GM19438 (cell line): ENCODE measurements at regions not wholly inside any gene's neighbourhood (a gene's known extent, or its start where the extent isn't known, plus 50 kb on each side); places are given as distances from the start of the nearest gene placed in this dataset.
"Not testable (repeated sequence)": the region's sequence is repeated elsewhere in the genome, so short reads cannot be mapped to it uniquely, and the experiment has no call there.

Source experiments
- ATAC-seq: cut with Tn5 transposase; IDR thresholded peaks from one replicate; pipeline ENCODE4 v1.9.1; 2021; ENCODE audit warnings: low read depth; ENCODE audit not compliant: unreplicated experiment

GRCh38 chr2:22360735-22361374 lies 1024.1 kb upstream of the KLHL29 start:
- ATAC-seq = no peak

GRCh38 chr2:22361571-22361970 lies 1023.4 kb upstream of the KLHL29 start:
- ATAC-seq = no peak

DNA sequence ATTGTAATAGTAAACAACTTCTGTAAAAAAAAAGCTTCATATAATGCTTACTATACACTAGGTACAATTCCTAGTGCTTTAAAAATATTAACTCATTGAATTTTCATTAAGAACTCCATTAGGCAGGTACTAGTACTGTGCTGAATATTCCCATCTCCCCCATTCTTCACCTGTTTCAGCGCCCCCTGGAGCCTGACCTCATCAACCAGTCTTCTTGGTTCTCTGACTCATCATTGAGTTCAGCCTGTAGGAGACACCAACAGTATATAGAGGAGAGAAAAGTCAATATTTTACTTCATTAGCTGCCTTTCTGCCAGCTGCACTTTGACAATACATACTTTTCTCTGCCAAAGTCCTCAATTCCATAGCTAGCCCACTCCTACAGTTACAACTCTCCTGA lies 1009.9 kb upstream of the KLHL29 start:
- no peak for ATAC-seq

GRCh38 chr2:22377268-22377667 lies 1007.7 kb upstream of the KLHL29 start:
- no peak for ATAC-seq

DNA sequence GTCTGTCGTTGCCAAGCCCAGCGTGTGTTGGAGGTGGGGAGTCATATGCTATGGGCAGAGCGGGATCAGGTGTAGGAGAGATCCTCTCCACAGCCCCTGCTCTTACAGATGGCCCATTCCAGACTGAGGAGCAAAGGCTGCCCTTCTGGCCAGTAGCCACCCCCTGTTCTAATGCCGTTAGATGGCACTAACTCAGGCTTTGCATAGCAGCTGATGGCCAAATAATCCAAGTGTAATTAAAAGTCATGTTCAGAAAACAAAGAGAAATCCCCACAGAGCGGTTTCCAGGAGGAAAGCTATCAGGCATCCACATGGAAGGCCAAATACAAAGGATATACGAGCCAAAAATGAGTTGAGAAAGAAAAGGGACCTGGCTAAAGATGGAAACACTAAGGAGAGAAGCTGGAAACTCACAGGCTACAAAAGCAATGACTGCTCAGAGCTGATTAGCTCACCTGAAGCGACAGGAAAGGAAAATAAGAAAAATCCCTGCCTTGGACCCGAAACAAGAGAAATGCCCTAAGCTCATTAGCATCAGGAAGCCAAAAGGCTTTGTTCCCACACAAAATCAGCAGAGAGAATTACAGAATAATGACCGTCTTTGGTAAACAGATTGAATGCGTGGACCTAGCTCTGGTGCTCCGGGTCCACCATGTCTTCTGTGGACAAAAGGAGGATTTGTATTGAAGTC lies 1002.4 kb upstream of the KLHL29 start:
- no peak for ATAC-seq

DNA sequence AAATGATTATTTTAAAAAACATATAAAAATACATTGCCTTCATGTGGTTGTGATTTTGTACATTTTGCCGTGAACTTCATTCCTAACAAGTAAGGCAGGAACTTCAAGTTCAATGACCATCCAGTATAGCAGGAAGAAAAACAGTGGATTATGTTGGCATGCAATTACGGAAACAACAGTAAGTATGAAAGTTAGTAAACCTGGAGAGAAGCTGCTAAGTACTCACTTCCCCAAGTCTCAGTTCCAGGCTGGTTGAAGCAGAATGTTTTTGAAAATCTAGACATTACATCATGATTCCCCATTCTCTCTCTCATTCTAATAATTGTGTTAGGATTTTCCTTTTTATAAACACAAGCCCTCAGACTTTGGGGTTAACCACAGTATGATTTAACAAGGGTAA lies 987.1 kb upstream of the KLHL29 start:
- no peak for ATAC-seq

GRCh38 chr2:22403748-22404147 lies 981.2 kb upstream of the KLHL29 start:
- no peak for ATAC-seq

- ATAC-seq = no peak
These were observed 978.4 kb upstream of the KLHL29 start for GRCh38 chr2:22406625-22407024.

- no peak for ATAC-seq
These were observed 964.9 kb upstream of the KLHL29 start for GRCh38 chr2:22420076-22420475.

GRCh38 chr2:22442051-22442450 lies 942.9 kb upstream of the KLHL29 start:
- ATAC-seq = no peak

GRCh38 chr2:22444281-22444680 lies 940.7 kb upstream of the KLHL29 start:
- no peak for ATAC-seq

- no peak for ATAC-seq
These were observed 935.3 kb upstream of the KLHL29 start for GRCh38 chr2:22449696-22450095.

DNA sequence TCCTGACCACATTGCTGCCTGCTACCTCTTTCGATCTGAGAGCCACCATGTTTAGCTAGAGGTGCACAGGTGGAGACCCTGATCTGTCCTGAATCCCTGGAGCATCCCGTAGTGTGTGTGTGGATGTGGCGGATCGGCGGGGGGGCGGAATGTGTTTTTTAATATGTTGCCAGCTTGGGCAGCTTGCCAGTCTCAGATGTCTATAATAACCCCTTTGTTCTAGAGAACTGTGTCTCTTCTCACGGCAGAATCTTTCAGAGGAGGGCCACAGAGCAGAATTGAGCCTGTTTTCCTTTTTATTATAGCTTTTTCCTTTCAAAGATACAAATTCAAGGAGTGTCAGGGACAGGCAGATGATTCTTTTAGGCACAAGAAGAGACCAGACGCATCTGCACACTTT lies 934.1 kb upstream of the KLHL29 start:
- no peak for ATAC-seq

DNA sequence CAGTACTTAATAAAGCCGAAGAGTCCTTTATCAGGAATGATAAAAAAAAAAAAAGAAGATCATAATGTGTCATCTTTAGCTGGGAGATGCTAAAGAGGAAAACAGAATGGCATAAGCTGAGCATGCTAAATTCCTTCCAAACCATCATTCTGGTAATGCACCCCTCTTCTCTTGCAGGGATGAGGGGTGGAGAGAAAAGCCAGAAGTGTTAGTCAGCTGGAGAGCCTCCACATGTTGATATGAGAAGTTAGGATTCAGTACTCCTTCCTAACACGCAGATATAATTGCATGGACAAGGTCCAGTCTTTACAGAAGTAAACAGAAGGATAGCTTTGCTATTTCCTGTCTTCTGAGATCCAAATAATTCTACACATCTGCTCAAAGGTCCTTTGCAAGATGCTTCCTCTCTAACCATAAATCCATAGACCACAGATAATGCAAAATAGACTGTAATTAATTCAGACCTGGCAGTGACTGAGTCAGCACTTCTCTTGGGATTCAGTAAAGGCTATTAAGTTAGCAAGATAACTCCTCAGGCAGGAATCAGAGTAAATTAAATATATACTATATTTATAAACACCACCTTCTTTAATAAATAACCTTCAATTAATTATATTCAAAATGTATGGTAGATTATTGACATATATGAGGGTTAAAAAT lies 930.0 kb upstream of the KLHL29 start:
- ATAC-seq = no peak

DNA sequence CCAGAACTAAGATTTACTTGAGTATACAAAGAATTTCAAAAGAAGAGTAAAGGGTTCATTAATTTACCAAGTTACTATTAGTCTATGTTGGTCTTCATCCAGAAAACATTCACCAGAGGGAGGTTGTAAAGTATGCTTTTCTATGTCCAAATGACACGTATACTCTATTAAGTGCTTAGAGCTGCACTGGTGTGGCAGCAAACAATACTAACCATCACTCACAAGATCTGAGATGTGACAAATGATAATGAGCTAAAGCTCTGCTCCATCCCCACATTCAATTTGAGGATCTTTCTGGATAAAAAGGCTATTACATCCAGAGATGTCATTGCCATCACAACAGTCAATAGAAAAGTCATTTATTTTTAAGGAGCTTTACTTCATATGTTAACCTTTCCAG lies 926.5 kb upstream of the KLHL29 start:
- no peak for ATAC-seq

DNA sequence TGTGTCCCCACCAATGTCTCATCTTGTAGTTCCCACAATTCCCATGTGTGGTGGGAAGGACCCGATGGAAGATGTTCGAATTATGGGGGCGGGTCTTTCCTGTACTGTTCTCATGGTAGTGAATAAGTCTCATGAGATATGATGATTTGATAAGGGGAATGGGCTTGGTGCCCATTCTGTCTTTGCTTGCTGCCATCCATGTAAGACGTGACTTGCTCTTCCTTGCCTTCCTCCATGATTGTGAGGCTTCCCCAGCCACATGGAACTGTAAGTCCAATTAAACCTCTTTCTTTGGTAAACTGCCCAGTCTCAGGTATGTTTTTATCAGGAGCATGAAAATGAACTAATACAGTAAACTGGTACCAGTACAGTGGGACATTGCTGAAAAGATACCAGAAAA lies 909.9 kb upstream of the KLHL29 start:
- ATAC-seq = not testable (repeated sequence)

DNA sequence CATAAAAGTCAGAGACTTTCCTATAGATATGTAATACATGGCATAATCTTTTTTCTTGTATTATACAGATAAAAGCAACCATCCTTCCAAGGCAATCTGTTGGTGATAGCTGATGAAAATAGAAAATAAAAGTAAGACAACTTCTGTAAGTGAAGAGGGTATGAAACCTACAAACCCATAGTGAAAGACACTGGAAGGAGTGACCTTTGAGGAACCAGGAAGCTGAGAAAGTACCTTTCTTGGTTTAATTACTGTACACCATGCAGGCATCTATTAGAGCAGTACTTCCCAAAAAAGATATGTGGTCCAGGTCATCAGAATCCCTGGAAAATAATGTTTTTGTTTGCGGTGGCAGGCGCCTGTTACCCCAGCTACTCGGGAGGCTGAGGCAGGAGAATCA lies 906.6 kb upstream of the KLHL29 start:
- no peak for ATAC-seq

DNA sequence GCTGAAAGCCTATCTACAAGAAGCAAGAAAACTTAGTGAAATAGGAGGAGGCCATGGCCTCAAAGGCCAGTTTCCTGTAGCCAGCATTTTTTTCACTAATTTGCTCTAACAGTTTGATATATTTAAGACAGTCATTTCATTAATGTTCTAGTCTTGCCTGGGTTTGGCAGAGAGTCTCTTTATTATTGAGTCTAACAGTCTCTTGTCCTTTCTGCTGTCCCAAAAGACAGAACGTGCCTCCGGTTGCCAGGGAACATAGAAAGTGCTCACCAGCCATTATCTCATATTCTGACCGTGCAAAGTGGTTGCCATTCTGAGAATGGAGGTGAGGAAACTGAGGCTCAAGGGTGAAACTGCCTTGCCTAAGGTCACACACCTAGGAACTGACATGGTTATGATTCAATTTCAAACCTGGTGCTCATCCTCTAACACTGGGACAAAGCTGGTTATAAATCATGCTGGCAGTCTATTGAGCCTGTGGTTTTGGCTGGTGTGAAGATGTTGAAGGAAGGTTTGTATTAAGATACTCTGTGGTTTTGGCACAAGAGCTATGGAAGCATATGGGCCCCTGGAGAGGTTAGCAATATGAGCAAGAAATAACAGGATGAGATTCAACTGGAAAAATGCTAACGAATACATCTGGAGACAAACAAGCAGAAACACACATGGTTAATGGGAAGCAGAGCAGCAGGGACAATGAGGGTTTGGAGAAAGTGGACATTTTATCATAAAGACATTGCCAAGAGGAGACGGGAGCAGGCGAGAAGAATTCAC lies 903.3 kb upstream of the KLHL29 start:
- ATAC-seq = no peak

- no peak for ATAC-seq
These were observed 901.9 kb upstream of the KLHL29 start for GRCh38 chr2:22483036-22483435.

DNA sequence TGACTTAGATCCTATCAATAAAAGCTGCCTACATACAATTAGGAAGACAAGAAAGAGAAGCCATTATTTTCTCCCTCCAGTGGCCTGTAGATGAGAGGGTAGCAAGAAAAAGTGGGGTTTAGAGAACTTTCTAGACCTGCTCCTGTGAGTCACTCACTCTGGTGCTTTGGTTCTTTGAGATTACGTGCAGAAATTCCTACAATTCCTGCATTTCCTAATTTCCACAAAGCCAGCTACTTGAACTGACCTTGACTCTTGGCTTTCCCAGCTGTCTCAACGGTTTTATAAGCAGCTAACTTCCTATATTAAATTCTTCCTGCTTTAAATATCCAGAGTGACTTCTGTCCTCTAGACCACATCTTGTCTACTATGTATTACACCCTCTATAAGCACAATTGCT lies 899.5 kb upstream of the KLHL29 start:
- no peak for ATAC-seq

DNA sequence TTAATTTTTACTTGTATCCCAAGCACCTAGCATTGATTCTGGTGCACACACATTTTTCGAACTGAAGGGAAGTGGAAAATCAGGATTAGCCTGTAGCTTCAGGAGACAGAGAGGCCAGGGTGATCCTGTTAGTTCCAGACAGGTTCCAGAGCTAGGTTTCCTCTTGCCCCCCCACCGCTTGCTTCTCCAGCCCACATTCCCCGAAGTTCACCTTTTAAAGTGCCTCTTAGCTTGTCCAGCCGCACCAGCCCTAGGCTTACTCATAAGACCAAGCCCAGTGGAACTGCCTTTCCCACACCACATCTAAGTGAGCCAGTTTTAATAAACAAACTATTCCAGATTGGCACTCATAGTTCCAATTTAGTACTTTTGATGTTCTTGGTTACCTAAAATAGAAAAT lies 898.6 kb upstream of the KLHL29 start:
- no peak for ATAC-seq
